HG03103 (cell line): ENCODE measurements at regions not wholly inside any gene's neighbourhood (a gene's known extent, or its start where the extent isn't known, plus 50 kb on each side); places are given as distances from the start of the nearest gene placed in this dataset.

Source experiments
- ATAC-seq: cut with Tn5 transposase; IDR thresholded peaks from one replicate; pipeline ENCODE4 v1.9.1; 2021; ENCODE audit warnings: low read depth; ENCODE audit not compliant: unreplicated experiment

DNA sequence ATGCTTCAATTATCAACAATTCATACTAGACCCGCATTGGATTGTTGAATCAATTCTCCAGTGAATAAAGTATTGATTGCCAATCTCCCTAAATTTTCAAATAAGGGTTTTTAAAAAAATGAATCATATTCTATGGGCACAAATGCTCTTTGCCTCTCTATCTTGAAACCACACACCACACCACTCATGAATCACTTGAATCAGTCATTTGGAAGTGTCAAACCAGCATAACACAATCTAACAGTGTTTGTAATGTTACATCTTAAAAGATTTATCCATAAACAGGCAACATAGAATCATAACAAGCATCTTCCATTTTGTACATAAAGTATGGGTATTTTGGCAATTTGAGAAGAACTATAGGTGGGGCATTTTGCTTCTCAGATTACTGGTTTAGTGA is 219.5 kb upstream of the MIR17HG start:
- no peak for ATAC-seq

DNA sequence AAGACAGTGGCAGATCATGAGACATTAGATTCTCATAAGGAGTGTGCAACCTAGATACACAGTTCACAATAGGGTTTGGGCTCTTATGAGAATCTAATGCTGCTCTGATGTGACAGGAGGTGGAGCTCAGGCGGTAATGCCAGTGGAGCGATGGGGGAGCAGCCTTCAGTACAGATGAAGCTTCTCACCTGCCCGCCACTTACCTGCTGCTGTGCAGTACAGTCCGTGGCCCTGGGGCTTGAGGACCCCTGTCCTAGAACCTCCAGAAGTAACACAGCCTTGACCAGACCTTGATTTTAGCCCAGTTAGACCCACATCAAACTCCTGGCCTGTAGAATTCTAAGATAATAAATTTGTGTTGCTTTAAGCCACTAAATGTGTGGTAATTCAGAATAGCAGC is 215.1 kb upstream of the MIR17HG start:
- no peak for ATAC-seq

DNA sequence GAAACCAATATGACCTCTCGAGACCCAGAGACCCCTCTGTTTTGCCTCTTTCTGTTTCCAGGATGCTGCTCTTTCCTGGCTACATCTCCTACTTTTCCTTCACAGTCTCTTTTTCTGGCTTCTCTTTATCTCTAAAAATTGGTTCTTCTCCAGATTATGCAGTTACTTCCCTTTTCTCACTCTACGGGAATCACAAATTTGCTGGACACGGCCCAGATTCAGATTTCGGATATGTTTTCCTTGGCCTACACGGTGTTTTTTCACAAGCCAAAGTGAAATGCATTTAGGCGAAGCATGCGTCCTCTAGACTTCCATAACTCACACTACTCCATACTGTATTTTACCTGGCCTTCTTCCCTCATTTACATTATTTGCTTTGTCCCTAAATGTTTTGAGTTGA is 214.7 kb upstream of the MIR17HG start:
- no peak for ATAC-seq

DNA sequence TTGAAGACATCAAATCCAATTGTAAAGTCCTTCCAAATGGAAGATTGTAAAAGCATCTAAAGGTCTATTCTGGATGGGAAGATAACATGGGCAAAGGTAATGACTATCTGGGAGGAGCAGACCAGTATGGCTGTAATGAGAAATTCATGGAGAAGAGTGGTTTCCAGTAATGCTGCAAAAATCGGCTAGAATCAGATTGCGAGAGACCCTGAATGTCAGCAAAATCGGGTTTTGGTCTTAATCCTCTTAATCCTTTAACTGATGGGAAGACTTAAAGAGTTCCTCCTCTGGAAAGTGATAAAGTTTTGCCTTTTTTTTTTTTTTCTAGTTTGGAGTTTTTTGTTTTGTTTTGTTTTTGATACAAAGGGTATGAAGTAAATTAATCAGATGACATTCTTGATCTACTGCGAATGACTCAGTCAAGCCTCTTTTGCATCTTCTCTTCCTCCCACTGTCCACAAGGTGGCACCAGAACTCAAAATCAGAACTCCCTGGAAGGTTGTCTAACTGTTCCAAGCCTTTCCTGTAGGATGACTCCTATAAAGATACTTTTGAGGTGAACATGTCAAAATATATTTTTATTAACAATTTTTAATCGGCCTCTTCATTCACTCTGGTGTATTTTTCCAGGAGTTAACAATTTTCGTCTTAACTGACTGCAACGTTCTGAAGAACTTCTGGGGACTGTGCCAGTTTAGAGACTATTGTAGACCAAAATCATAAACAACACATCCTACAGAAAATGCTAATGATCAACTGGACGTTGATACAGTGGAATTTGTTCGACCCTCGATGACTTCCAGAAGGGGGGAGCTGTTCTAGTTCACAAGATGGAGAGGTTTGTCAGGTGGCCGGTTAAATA is 213.3 kb upstream of the MIR17HG start:
- ATAC-seq: peak; percentile 87

DNA sequence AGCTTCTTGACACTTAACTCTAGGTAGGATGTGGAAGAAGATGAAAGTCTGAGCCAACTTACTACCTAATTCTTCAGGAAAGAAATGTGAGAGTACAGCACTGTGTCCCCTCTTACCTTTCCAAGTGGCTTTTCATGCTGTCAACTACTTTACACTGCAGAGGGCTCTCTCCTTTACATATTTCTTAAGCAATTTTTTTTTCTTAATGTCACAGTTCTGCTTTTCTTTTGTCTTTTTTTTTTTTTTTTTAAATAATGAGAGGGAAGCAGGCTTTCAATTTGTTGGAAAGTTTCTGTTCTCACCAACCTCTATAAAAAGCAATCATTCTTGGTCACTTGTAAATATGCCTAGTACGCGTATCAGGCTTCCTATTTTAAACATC is 212.7 kb upstream of the MIR17HG start:
- ATAC-seq: peak; percentile 9

- ATAC-seq: no peak
Observed at GRCh38 chr13:91135376-91135775, 212.1 kb upstream of the MIR17HG start.

DNA sequence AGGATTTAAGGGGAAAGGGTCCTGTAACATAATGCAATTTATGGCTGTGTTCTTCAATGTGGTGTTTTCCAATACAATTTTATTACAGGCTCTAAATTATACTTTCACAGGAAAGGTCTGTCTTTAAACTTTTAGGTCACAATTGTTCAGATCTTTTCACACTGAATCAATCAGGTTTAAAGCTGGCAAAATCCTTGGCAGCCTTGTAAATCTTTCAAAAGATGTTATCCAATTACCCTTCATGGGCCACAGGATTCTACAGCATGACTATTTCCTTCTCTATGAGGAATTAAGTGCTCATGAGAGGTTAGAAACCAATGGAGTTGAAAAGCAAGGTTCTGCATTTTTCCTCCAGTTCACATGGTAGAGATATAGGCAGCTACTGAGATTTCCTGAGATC is 211.5 kb upstream of the MIR17HG start:
- ATAC-seq: no peak

DNA sequence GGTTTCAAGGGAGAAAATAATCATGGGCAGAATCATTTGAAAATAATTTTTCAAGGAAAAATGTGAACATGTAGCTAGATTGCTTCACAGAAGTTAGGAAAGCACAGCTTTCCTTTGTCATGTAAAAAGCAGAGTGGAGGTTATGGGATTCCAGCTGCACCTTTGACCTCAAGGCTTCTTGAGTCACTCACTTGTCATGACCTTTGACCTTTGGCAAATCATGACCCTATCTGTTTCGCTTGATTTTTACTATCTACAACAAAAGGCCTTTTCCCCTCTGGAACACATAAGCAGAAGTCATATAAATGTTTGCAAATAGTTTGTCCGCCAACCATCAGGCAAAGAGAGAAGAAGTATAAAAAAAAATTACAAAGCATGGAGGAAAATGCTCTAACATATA is 210.7 kb upstream of the MIR17HG start:
- ATAC-seq: no peak

DNA sequence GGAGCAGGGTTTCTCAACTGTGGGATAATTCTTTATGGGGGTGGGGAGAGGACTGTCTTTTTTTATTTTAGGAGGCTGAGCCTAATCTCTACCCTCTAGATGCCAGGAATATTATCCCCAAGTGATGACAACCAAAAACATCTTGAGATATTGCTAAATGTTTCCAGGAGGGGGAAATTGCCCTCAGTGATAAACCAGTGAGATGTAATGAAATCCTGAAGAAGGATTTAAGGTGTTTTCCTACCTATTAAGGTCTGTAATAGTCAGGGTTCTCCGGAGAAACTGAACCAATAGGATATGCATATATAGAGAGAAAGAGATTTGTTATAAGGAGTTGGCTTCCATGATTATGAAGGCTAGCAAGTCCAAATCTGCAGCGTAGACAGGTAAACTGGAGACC is 208.3 kb upstream of the MIR17HG start:
- ATAC-seq: no peak

GRCh38 chr13:91141543-91142061 is 205.9 kb upstream of the MIR17HG start:
- ATAC-seq: no peak

DNA sequence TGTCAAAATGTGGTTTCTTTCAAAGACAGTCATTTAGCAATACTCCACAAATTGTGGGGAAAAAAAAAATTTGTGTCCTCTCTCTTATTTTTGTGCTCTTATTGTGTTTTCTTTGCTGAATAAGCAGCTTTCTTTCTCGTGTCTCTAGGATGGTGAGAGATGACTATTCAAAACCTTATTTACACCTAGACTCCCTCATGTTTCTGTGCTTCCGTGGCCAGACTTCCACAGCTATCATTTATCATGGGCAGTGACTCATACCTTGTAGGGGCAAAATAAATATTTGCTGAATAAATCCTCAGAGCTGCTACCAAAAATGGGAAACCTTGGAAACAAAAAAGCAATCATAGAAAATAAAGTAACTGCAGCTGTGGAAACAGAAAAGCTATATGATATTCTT is 204.9 kb upstream of the MIR17HG start:
- ATAC-seq: no peak

- no peak for ATAC-seq
Observed at GRCh38 chr13:91144054-91144453, 203.4 kb upstream of the MIR17HG start.

DNA sequence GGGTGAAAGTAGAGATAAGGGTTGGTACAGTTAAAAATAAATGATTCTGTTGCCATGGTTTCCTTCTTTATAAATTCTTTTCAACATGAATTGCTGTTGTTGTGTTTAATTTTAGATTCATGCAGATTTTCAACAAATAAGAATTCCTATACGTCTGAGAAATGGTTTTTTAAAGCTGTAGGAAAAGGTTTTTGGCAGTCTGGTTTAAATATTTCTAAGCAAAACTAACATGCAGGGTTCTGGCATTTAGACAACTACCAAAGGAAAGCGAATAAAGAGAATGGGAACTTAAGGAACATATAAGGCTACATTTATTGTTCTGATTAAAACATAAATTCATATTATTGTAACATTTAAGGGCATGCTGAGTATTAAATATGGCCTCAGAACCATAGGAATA is 203.0 kb upstream of the MIR17HG start:
- ATAC-seq: no peak

DNA sequence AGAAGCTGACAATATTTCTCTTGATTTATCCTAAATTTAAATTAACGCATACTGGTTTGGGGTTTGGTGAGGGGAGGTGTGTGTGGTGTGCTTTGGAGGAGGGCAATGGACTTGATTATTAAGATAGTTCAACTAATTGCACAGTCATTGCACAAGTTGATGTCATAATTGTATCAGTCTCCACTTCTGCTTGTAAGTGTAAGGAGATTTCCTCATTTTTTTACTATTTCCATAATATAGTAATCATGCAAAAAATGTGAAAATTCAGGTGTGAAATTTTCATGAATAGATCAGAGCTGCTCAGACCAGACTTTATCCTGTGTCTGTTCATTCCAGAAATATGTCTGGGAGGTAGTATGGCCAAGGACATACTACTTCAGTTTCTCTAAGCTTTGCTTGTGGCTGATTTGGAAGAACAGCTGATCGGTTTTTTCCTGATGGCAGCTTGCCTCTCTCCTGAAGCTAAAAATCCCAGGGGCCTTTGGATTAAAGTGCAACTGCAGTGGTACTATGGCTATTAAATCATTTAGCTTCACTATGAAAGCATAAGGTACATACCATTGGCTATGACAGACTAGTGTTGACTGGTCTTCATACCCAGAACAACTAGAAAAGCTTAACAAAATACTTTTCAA is 201.8 kb upstream of the MIR17HG start:
- no peak for ATAC-seq

DNA sequence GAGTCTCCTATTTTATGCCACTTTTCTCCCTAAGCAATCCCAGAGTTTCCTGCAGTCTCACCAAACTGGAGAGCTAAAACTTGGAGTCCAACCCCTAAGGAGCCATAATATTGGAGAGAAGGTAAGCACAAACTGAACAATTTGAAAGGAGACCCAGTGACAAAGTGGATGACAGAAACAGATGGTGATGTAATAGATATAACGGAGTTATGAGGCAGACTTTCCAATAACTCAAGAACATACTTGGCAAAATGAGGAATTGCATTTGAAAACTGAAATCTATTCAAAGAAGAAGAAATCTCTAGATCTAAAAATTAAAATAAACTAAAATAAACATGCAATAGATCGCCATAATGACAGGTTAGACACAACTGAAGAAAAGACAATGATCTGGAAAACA is 200.9 kb upstream of the MIR17HG start:
- ATAC-seq: no peak

- no peak for ATAC-seq
Observed at GRCh38 chr13:91148098-91148497, 199.4 kb upstream of the MIR17HG start.

GRCh38 chr13:91151921-91152320 is 195.6 kb upstream of the MIR17HG start:
- no peak for ATAC-seq

DNA sequence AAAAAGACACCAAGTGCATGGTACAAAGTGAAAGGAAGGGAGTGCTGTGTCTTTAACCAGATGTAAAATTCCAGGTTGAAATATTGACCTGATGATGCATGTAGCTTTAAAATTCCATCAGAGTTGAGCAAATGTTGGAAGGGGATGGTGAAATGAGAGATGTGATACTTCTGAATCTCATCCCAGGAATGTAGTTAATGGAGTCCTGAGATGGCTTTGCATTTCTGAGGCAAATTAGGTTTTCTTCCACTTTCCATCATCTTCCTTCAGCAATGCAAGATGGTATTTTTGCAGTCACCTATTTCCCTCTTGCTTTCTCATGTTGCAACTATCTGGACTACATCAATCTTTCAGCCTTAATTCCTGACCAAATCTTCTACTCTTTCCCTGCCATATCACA is 194.1 kb upstream of the MIR17HG start:
- ATAC-seq: no peak

GRCh38 chr13:91154558-91155353 is 192.7 kb upstream of the MIR17HG start:
- ATAC-seq: no peak

GRCh38 chr13:91155512-91156114 is 191.9 kb upstream of the MIR17HG start:
- no peak for ATAC-seq
